H54 (cell line): ENCODE measurements at regions not wholly inside any gene's neighbourhood (a gene's known extent, or its start where the extent isn't known, plus 50 kb on each side); places are given as distances from the start of the nearest gene placed in this dataset.
"Not testable (repeated sequence)": the region's sequence is repeated elsewhere in the genome, so short reads cannot be mapped to it uniquely, and the experiment has no call there.

ENCODE experiments used
- DNase-seq: peaks from one replicate; pipeline ENCODE4 v3.0.0; 2011; ENCODE audit warnings: low spot score, mixed read lengths; ENCODE audit not compliant: insufficient read length
- FAIRE-seq: peaks from 3 replicates; lab custom pipeline; 2011; peaks lifted over from hg19 to GRCh38; lab: Jason Lieb, UNC
- POLR2A ChIP-seq: IDR thresholded peaks from 2 replicates; pipeline ENCODE4 v1.6.1; 2011; ENCODE audit warnings: low read depth, mild to moderate bottlenecking, low read length

- no peak for FAIRE-seq
- no peak for DNase-seq
- TF ChIP-seq POLR2A, result no peak
Observed at GRCh38 chr6:150299873-150300485, 68.8 kb upstream of the IYD start.

- DNase-seq, result peak; percentile 50
- TF ChIP-seq POLR2A, result no peak
- FAIRE-seq, result no peak
Observed at GRCh38 chr6:150301846-150302519, 66.8 kb upstream of the IYD start.

- DNase-seq (no peak), FAIRE-seq (no peak)
- TF ChIP-seq POLR2A, result no peak
Observed at GRCh38 chr6:150302520-150303176, 66.2 kb upstream of the IYD start.

- TF ChIP-seq POLR2A, result no peak
- DNase-seq (no peak), FAIRE-seq (no peak)
Observed at GRCh38 chr6:150303256-150303655, 65.6 kb upstream of the IYD start.

- DNase-seq (no peak), FAIRE-seq (no peak)
- TF ChIP-seq POLR2A, result no peak
Observed at GRCh38 chr6:150304429-150304828, 64.4 kb upstream of the IYD start.

DNA sequence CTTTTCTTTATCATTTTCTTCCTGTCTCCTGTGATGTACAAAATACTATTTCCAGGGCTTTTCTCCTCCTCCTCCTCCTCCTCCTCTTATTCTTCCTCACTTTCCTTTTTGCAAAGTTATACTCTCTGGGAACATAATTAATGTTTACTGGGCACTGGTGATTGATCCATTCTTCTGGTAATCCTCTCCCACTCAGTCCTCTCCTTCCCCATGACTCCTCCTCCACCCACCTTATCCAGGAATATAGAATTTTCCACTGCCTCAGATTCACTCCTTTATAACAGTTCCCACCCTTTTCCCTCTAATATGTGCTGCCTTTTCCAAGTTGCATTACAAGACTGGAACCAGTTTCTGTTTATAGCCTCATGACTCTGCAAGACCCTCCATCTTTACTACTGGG lies 62.5 kb upstream of the IYD start:
- TF ChIP-seq POLR2A, result no peak
- FAIRE-seq (no peak), DNase-seq (no peak)

DNA sequence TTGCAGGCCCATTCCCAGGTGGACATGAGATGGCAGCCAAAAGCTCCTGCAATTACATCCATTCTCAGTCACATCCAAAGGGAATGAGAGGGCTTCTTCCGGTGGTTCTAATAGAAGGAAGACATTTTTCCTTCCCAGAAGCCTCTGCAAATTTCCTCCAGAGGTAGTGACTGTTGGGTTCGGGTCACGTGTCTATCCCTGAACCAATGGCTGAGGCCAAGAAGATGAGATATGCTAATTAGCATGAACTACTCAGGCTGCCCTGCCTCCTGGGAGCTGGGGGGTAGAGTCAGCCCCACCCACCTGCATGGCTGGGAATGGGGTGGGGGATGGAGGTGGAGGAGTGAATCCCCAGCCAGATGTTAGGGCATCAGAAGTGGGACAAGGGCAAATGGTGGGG lies 61.3 kb upstream of the IYD start:
- FAIRE-seq (no peak), DNase-seq (no peak)
- no peak for TF ChIP-seq POLR2A

GRCh38 chr6:150308812-150309645 lies 59.8 kb upstream of the IYD start:
- TF ChIP-seq POLR2A, result no peak
- DNase-seq, result no peak
- no peak for FAIRE-seq

GRCh38 chr6:150310539-150310938 lies 58.3 kb upstream of the IYD start:
- TF ChIP-seq POLR2A, result no peak
- no peak for FAIRE-seq
- DNase-seq, result no peak

DNA sequence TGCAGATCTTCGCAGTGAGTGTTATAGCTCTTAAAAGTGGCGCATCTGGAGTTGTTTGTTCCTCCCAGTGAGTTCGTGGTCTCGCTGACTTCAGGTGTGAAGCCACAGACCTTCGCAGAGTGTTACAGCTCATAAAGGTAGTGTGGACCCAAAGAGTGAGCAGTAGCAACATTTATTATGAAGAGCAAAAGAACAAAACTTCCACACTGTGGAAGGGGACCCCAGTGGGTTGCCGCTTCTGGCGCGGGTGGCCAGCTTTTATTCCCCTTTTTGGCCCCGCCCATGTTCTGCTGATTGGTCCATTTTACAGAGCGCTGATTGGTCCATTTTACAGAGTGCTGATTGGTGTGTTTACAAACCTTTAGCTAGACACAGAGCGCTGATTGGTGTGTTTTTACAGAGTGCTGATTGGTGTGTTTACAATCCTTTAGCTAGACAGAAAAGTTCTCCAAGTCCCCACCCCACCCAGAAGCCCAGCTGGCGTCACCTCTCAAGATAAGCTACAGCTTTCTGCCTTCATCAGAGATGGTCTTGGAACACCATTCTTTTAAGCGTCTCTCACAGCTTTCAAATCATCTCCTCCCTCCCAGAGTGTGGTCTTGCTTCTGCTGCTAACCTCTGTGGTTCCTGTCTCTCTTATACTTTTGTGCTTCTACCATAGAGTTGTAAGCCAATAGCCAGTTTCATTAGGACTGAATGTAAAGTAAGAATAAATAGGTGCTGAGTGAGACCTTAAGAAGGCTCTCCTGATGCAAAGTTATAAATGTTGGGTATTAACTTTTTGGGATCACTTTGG lies 57.5 kb upstream of the IYD start:
- FAIRE-seq, DNase-seq: not testable (repeated sequence)

DNA sequence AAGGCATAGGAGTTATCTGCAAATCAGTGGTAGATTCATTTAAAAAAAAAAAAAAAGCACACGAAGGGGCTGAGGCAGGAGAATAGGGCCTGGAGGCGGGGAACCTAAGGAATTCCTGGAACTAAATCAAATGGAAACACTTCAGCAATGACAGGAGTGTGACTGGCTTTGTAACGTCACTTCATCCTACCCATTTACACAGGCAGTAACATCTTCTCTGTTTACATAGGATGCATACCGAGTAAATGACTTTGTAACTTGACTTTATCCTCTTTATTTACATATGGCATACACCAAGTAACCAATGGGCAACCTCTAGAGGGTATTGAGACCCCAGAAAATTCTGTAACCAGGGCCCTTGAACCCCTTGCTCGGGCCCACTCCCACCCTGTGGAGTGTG lies 56.4 kb upstream of the IYD start:
- no peak for TF ChIP-seq POLR2A
- FAIRE-seq, result no peak
- DNase-seq, result no peak

GRCh38 chr6:150312844-150313584 lies 55.8 kb upstream of the IYD start:
- FAIRE-seq, result no peak
- no peak for DNase-seq
- TF ChIP-seq POLR2A, result no peak

- no peak for TF ChIP-seq POLR2A
- no peak for FAIRE-seq
- no peak for DNase-seq
Observed at GRCh38 chr6:150313781-150314180, 55.0 kb upstream of the IYD start.
